ENCODE measurements at regions not wholly inside any gene's neighbourhood (a gene's known extent, or its start where the extent isn't known, plus 50 kb on each side); places are given as distances from the start of the nearest gene placed in this dataset.

DNA sequence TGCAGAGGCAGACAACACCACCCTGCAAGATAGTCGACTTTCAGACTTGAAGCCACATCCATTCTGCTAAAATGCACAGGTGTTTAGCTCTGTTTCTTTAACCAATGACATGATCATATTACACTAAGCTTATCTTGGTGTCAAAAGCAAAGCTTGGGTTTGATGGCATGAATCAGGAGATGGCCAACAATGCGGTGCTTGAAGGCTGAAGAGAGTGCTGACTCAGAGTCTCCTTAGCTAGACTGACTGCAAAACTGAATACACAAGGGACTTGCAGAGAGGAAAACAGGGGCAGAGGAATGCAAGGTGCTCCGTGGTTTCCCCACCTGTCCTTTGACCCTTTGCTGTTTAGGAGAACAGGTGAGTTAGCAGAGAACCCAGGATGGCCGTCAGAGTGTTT lies 262.6 kb downstream of the SIPA1L2 start:
- DNase-seq (ENCODE audit: extremely low read depth in 1 of 4, low spot score in 3 of 4) (no peak), ATAC-seq (no peak), FAIRE-seq (peak; percentile 15)
- Histone ChIP-seq H3K79me2 (ENCODE audit: control insufficient read depth, insufficient read depth, low read length) (no peaks in the 10 kb centered on the region), H3K9me1 (ENCODE audit: control insufficient read depth, insufficient read depth, low read length) (no peaks in the 10 kb centered on the region), H3K4me1 (replicated peaks in 1 of 2; ENCODE audit: control insufficient read depth in 2 of 2, insufficient read depth in 2 of 2, low read length in 2 of 2) (no peaks in the 10 kb centered on the region), H3K4me3 (no peak overlapping the region), H3K27ac (ENCODE audit: extremely low read depth, low read depth, low read length) (no peak overlapping the region), H3K9me3 (replicated peaks; ENCODE audit: control insufficient read depth, insufficient read depth, low read depth, low read length) (no peaks in the 10 kb centered on the region), H4K20me1 (replicated peaks; ENCODE audit: control insufficient read depth, insufficient read depth, low read length) (no peaks in the 10 kb centered on the region; the same call in 1 of the 2 replicates), H3K36me3 (ENCODE audit: control insufficient read depth, insufficient read depth, low read length) (no peaks in the 10 kb centered on the region), H3K9ac (ENCODE audit: insufficient read depth in 1 of 2, low read depth in 2 of 2, low read length in 2 of 2) (no peak overlapping the region), H2AFZ (ENCODE audit: low read depth, low read length) (no peak overlapping the region), H3K4me2 (ENCODE audit: insufficient read depth, low read length) (no peak overlapping the region), H3K27me3 (ENCODE audit: control insufficient read depth in 2 of 2, insufficient read depth in 2 of 2, low read length in 2 of 2) (0 out of 5 replicates have a peak, but pooled peaks cover 0 to 4% of the 10 kb centered on the region in 2 experiments)
- intact Hi-C loops (cut with micrococcal nuclease): no loop called here
- ChIA-PET CTCF (ENCODE audit: low intra/inter-chr PET ratio) (no interaction called here), POLR2A (no interaction called here)
- BruUV-seq (replicated peaks): no TSS peak
- in situ Hi-C loops (cut with MboI): no loop called here
- WGBS (ENCODE audit: insufficient coverage, low coverage, missing lambda C conversion rate): 1% methylated on average over 4 of the region's 4 CpGs
- TF ChIP-seq HMG20B (CRISPR knock-in tag; IDR thresholded peaks at IDR 0.05) (no peak), CREM (IDR thresholded peaks at IDR 0.05; ENCODE audit: low read depth) (no peak), MIER1 (IDR thresholded peaks at IDR 0.05; ENCODE audit: low read depth) (no peak), CAMTA2 (CRISPR knock-in tag; conservative IDR thresholded peaks at IDR 0.05) (no peak), NR4A1 (CRISPR knock-in tag; IDR thresholded peaks at IDR 0.05) (no peak), NR4A1 (tag; IDR thresholded peaks at IDR 0.05) (no peak), TCF3 (CRISPR knock-in tag; IDR thresholded peaks at IDR 0.05) (no peak), ERF (CRISPR knock-in tag; IDR thresholded peaks at IDR 0.05) (no peak), NFE2 (IDR thresholded peaks at IDR 0.05; ENCODE audit: low read depth) (no peak), RBM14 (IDR thresholded peaks at IDR 0.05; ENCODE audit: borderline replicate concordance, insufficient read depth, low read depth, low read length) (no peak), ZNF586 (CRISPR knock-in tag; conservative IDR thresholded peaks at IDR 0.05) (no peak), POLR2B (IDR thresholded peaks at IDR 0.05; ENCODE audit: low read depth, partially characterized antibody) (no peak), EP300 (IDR thresholded peaks at IDR 0.05; ENCODE audit: low read length) (no peak), NBN (IDR thresholded peaks at IDR 0.05; ENCODE audit: low read depth) (no peak), MCM5 (IDR thresholded peaks at IDR 0.05; ENCODE audit: low read depth) (no peak), SAP30 (IDR thresholded peaks at IDR 0.05; ENCODE audit: borderline replicate concordance, insufficient read depth, low read depth, low read length, poor library complexity, severe bottlenecking) (no peak)
- TF ChIP-seq, protein P1, sequence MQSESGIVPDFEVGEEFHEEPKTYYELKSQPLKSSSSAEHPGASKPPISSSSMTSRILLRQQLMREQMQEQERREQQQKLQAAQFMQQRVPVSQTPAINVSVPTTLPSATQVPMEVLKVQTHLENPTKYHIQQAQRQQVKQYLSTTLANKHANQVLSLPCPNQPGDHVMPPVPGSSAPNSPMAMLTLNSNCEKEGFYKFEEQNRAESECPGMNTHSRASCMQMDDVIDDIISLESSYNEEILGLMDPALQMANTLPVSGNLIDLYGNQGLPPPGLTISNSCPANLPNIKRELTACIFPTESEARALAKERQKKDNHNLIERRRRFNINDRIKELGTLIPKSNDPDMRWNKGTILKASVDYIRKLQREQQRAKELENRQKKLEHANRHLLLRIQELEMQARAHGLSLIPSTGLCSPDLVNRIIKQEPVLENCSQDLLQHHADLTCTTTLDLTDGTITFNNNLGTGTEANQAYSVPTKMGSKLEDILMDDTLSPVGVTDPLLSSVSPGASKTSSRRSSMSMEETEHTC (IDR thresholded peaks at IDR 0.05): no peak
- TF ChIP-seq, protein P2, sequence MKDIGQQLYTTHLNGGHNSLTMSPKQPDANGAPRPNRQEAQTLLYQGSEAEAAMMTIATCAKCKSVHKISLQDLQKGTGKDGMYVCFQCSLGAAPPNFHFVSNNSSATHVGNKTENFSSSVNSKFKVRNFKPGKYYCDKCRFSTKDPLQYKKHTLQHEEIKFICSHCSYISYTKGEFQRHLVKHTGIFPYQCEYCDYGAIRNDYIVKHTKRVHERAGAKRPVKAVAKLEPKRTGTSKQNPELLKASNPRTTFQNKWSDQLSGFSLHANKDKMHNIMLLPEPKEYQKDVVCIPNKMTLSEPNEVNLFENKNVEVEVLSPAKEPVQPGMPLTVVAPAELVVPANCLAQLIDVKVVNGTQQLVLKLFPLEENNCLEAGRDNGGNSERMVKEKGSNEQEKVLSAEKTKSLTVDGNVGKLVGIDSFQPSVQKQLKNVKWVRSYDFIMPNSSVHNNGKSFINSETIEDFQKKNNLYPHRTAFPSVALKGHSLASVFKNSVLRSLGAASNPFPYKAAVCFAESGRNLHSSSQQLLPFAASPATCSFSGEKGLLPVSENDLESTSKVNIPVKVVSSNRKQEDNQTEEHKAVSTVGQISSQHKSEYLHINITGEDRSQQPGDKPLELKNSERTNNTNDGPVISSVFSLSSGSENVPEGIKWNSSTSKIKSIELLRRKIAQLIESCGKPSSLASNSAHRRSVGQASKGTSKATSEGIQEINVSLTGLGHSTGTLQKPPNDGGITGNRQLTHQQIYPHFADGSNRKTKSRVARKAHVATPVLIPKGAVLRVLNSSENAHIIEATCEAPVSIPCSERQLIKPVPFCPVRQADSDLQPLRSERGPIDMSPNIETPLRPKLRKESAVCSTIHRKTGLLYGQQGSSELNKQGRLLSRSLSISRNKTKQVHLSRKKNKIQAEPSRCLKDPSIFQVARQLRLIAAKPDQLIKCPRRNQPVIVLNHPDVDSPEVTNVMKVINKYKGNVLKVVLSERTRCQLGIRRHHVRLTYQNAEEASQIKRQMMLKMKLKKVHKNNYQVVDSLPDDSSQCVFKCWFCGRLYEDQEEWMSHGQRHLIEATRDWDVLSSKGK (CRISPR knock-in tag; IDR thresholded peaks at IDR 0.05): no peak
- TF ChIP-seq, protein P3, sequence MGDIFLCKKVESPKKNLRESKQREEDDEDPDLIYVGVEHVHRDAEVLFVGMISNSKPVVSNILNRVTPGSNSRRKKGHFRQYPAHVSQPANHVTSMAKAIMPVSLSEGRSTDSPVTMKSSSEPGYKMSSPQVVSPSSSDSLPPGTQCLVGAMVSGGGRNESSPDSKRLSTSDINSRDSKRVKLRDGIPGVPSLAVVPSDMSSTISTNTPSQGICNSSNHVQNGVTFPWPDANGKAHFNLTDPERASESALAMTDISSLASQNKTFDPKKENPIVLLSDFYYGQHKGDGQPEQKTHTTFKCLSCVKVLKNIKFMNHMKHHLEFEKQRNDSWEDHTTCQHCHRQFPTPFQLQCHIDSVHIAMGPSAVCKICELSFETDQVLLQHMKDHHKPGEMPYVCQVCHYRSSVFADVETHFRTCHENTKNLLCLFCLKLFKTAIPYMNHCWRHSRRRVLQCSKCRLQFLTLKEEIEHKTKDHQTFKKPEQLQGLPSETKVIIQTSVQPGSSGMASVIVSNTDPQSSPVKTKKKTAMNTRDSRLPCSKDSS (IDR thresholded peaks at IDR 0.05; ENCODE audit: low read depth, partially characterized antibody): no peak

Data from K562 (cell line).